ENCODE measurements at regions not wholly inside any gene's neighbourhood (a gene's known extent, or its start where the extent isn't known, plus 50 kb on each side); places are given as distances from the start of the nearest gene placed in this dataset.
"Not testable (repeated sequence)": the region's sequence is repeated elsewhere in the genome, so short reads cannot be mapped to it uniquely, and the experiment has no call there.

- not testable (repeated sequence) for DNase-seq
Observed at GRCh38 chr15:91415258-91415657, 315.2 kb downstream of the SV2B start.

GRCh38 chr15:91420689-91421088 is 320.6 kb downstream of the SV2B start:
- DNase-seq, result no peak

GRCh38 chr15:91422797-91423196 is 322.7 kb downstream of the SV2B start:
- no peak for DNase-seq

- no peak for DNase-seq
Observed at GRCh38 chr15:91424001-91424400, 323.9 kb downstream of the SV2B start.

- no peak for DNase-seq
Observed at GRCh38 chr15:91426412-91426811, 326.4 kb downstream of the SV2B start.

- DNase-seq, result no peak
Observed at GRCh38 chr15:91429973-91430372, 329.9 kb downstream of the SV2B start.

GRCh38 chr15:91431041-91431715 is 331.1 kb downstream of the SV2B start:
- no peak for DNase-seq

- no peak for DNase-seq
Observed at GRCh38 chr15:91435113-91435512, 335.1 kb downstream of the SV2B start.

- DNase-seq, result no peak
Observed at GRCh38 chr15:91444656-91445055, 344.6 kb downstream of the SV2B start.

GRCh38 chr15:91445695-91446228 is 345.7 kb downstream of the SV2B start:
- no peak for DNase-seq

GRCh38 chr15:91447991-91448644 is 348.1 kb downstream of the SV2B start:
- DNase-seq, result no peak

GRCh38 chr15:91453376-91453775 is 353.3 kb downstream of the SV2B start:
- not testable (repeated sequence) for DNase-seq

GRCh38 chr15:91456251-91456718 is 356.2 kb downstream of the SV2B start:
- peak; percentile 11 for DNase-seq

GRCh38 chr15:91456921-91457320 is 356.9 kb downstream of the SV2B start:
- DNase-seq, result no peak

- no peak for DNase-seq
Observed at GRCh38 chr15:91461377-91461776, 361.3 kb downstream of the SV2B start.

GRCh38 chr15:91465086-91465485 is 365.0 kb downstream of the SV2B start:
- DNase-seq, result no peak

GRCh38 chr15:91465696-91466095 is 365.6 kb downstream of the SV2B start:
- no peak for DNase-seq

- DNase-seq, result no peak
Observed at GRCh38 chr15:91468871-91469580, 369.0 kb downstream of the SV2B start.

- no peak for DNase-seq
Observed at GRCh38 chr15:91469632-91470567, 369.8 kb downstream of the SV2B start.

GRCh38 chr15:91471468-91471867 is 371.4 kb downstream of the SV2B start:
- peak; percentile 70 for DNase-seq

- no peak for DNase-seq
Observed at GRCh38 chr15:91472316-91472756, 372.3 kb downstream of the SV2B start.

- DNase-seq, result peak; percentile 4
Observed at GRCh38 chr15:91473894-91474545, 374.0 kb downstream of the SV2B start.

Data from HCEC 1CT (cell line).